Left lung (tissue), 4 donors: ENCODE measurements at regions not wholly inside any gene's neighbourhood (a gene's known extent, or its start where the extent isn't known, plus 50 kb on each side); places are given as distances from the start of the nearest gene placed in this dataset.

Source experiments
- ATAC-seq: fragments of 200-7000 bp; cut with Tn5 transposase; one replicate; pipeline ENCODE4 v1.9.1; 2020; ENCODE audit warnings: moderate library complexity
- DNase-seq, 4 donors: peaks; one replicate each; pipeline ENCODE4 v3.0.0-alpha.2; 2013 to 2020
- H3K27ac ChIP-seq, 2 donors: fragments of 200-600 bp; sonication (generic) in 1 of 2; one replicate each; pipeline versions ENCODE4 v1.5.0 to v1.8.0; 2020 to 2021
- H3K27me3 ChIP-seq, 2 donors: fragments of 200-600 bp; sonication (generic) in 1 of 2; one replicate each; pipeline versions ENCODE4 v1.5.0 to v1.8.0; 2020 to 2021
- H3K36me3 ChIP-seq, 2 donors: fragments of 200-600 bp; sonication (generic) in 1 of 2; one replicate each; pipeline versions ENCODE4 v1.5.0 to v1.8.0; 2020 to 2021
- H3K4me1 ChIP-seq, 2 donors: fragments of 200-600 bp; one replicate each; pipeline ENCODE4 v1.8.0; 2021
- H3K4me3 ChIP-seq, 2 donors: fragments of 200-600 bp; sonication (generic) in 1 of 2; one replicate each; pipeline versions ENCODE4 v1.5.0 to v1.8.0; 2020 to 2021; ENCODE audit warnings: mild to moderate bottlenecking in 1 of 2
- H3K9me3 ChIP-seq, 2 donors: fragments of 200-600 bp; sonication (generic) in 1 of 2; one replicate each; pipeline versions ENCODE4 v1.5.0 to v1.8.0; 2020 to 2021
- CTCF ChIP-seq, 2 donors: fragments of 200-600 bp; sonication (generic) in 1 of 2; IDR thresholded peaks; one replicate each; pipeline versions ENCODE4 v1.5.0 to v1.8.0; 2021; ENCODE audit warnings: antibody characterized with exemption in 2 of 2
- intact Hi-C, 2 donors: fragments of 100-400 bp; cut with DNase I; formaldehyde crosslinking; loops; one replicate each; pipeline versions ENCODE4 v1.11.2 to v1.14.2; 2022
- donor health status: DM: no; HTN: yes; CAD: no.
- donor health status: DM: no; HTN: no; CAD: no.

DNA sequence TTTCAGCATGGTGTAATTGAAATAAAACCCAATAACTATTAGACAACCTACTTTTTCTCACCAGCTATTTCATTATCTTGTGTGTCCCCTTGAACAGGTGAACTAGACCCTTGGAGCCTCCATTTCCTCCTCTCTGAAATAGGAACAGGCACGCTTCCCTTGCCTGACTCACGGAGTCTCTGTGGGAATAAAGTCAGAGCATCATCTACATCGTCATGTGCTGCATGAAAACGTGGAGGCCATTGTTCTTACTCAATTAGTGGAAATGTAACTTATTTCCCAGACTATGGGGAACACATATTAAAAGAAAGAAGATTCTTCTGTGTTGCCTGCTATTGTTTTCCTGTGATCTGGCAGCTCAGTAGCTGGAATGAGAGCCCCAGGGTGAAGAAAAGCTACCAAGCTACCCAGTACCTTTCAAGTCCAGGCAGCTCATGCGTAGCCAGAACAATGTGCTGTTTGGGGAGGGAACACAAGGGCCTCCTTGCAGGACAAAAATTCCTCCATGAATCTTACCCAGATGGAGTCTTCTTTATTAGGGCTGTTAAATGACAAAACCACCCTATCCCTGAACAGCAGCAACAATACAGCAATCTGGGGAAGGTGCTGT, 59.8 kb downstream of the SOX11 start:
- ATAC-seq (no peak), DNase-seq (no peak)
- Histone ChIP-seq H3K4me1 (no peaks in the 10 kb centered on the region), H3K27me3 (peaks cover 0 to 10% of the 10 kb centered on the region in 2 donors), H3K27ac (no peak overlapping the region), H3K36me3 (no peaks in the 10 kb centered on the region), H3K4me3 (no peak overlapping the region), H3K9me3 (no peaks in the 10 kb centered on the region)
- TF ChIP-seq CTCF (IDR thresholded peaks at IDR 0.05): no peak
- intact Hi-C loops: no loop called here

DNA sequence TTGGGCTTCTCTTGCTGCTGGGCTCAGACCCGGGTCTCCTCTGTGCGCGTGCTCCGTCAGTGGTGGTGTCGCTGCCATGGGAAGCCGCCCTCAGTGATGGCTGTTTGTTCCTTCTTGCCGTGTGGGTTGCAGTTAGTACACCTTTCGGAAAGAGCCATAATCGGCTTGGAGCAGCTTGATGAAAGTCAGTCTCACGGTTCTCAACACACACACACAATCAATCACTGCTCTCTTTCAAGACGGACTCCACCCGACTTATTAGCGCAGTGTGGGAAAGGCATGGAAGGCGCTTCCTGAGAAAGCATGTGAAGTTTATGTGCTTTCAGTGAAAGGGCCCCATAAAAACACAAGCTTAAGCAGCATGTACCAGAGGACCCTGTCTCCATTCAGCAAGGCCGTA, 64.1 kb downstream of the SOX11 start:
- Histone ChIP-seq H3K9me3 (no peaks in the 10 kb centered on the region), H3K27ac (no peak overlapping the region), H3K36me3 (no peaks in the 10 kb centered on the region), H3K27me3 (peaks cover 0 to 10% of the 10 kb centered on the region in 2 donors), H3K4me1 (no peaks in the 10 kb centered on the region), H3K4me3 (no peak overlapping the region)
- no peak for DNase-seq
- ATAC-seq: no peak
- no peak for TF ChIP-seq CTCF (IDR thresholded peaks at IDR 0.05)
- intact Hi-C loops: no loop called here

DNA sequence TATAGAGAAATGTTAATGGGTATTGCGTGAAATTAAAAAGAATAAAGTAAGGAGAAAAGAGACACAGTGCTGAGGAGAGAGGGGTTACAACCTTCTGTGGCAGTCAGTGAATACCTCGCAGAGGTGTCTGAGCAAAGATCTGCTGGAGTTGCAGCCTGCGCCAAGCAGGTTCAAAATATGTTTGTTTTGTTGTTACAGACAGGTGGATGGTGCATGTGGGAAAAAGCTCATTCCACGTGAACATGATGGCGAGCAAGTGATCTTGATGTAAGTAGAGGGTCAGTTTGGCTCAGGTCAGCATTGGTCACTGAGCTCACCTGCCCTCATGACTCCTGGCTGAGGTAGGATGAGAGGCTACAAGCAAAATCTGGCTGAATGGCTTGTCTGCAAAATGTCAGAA, 66.2 kb downstream of the SOX11 start:
- intact Hi-C loops: no loop called here

DNA sequence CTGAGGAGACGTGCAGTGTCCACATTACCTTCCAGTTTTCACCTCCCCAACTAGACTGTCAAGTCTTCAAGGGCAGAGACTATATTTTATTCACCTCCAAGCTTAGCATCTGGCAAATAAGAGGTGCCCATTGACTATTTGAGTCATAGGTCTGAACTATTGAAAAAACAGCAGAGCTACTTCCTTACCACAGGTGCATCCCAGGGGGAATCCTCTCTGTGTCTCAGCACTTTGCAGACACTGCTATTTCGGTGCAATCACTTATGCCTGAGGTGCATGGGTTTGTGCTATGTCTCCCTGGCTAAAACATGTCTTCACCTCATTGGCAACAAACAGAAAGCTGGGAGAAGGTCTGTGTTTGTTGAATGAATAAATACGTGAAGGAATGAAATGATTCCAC, 67.8 kb downstream of the SOX11 start:
- DNase-seq (no peak), ATAC-seq (no peak)
- Histone ChIP-seq H3K4me3 (no peak overlapping the region), H3K27ac (no peak overlapping the region), H3K27me3 (peaks cover 0 to 10% of the 10 kb centered on the region in 2 donors), H3K9me3 (no peaks in the 10 kb centered on the region), H3K4me1 (no peaks in the 10 kb centered on the region), H3K36me3 (no peaks in the 10 kb centered on the region)
- no peak for TF ChIP-seq CTCF (IDR thresholded peaks at IDR 0.05)
- intact Hi-C loops: no loop called here

More for the DNA sequence above, 66.2 kb downstream of the SOX11 start:
- Histone ChIP-seq H3K4me1 (no peaks in the 10 kb centered on the region), H3K27me3 (peaks cover 0 to 10% of the 10 kb centered on the region in 2 donors), H3K4me3 (no peak overlapping the region), H3K27ac (no peak overlapping the region), H3K36me3 (no peaks in the 10 kb centered on the region), H3K9me3 (no peaks in the 10 kb centered on the region)
- no peak for ATAC-seq
- TF ChIP-seq CTCF (IDR thresholded peaks at IDR 0.05): no peak
- DNase-seq: no peak

GRCh38 chr2:5763531-5763930, 71.3 kb downstream of the SOX11 start:
- TF ChIP-seq CTCF (IDR thresholded peaks at IDR 0.05): no peak
- no peaks in the 10 kb centered on the region for H3K27me3 ChIP-seq
- H3K36me3 ChIP-seq: no peaks in the 10 kb centered on the region
- no peaks in the 10 kb centered on the region for H3K9me3 ChIP-seq
- intact Hi-C loops: no loop called here
- H3K4me1 ChIP-seq: no peaks in the 10 kb centered on the region
- H3K27ac ChIP-seq: no peak overlapping the region
- H3K4me3 ChIP-seq: no peak overlapping the region
- ATAC-seq (no peak), DNase-seq (no peak)
